OCI-LY7 (cell line): ENCODE measurements at regions not wholly inside any gene's neighbourhood (a gene's known extent, or its start where the extent isn't known, plus 50 kb on each side); places are given as distances from the start of the nearest gene placed in this dataset.

ENCODE experiments used
- BruUV-seq: library from RNA; stranded (reverse); fragments of 400-500 nt; replicated peaks from 2 replicates; lab custom pipeline; 2021; lab: Mats Ljungman, UMichigan
- CTCF ChIA-PET: fragments of 300-600 bp; sonication (Branson Sonifier 250); formaldehyde crosslinking; loops from one replicate; lab custom pipeline; 2022; ENCODE audit warnings: antibody characterized with exemption; ENCODE audit not compliant: unreplicated experiment; lab: Charles Lee
- POLR2A ChIA-PET: fragments of 300-600 bp; sonication (Branson Sonifier 250); formaldehyde crosslinking; loops from one replicate; lab custom pipeline; 2022; ENCODE audit warnings: antibody characterized with exemption; lab: Charles Lee
- DNase-seq: peaks from one replicate; pipeline ENCODE4 v3.0.0-alpha.2; 2015; ENCODE audit warnings: low spot score
- H2AFZ ChIP-seq: fragments of 200-600 bp; sonication (generic), shearing (Covaris generic); 2 replicates; pipeline ENCODE4 v1.6.1; 2014; ENCODE audit warnings: mild to moderate bottlenecking, antibody characterized with exemption, low read length, moderate library complexity
- H3K27ac ChIP-seq: fragments of 200-600 bp; sonication (generic); 2 replicates; pipeline ENCODE4 v1.5.1; 2014; ENCODE audit warnings: mixed run types, low read depth, mild to moderate bottlenecking, moderate library complexity, low read length, inconsistent platforms; ENCODE audit not compliant: poor library complexity, severe bottlenecking
- H3K36me3 ChIP-seq: fragments of 200-600 bp; sonication (generic); 2 replicates; pipeline ENCODE4 v1.6.1; 2014; ENCODE audit warnings: mild to moderate bottlenecking, antibody characterized with exemption, low read length, moderate library complexity, mixed read lengths; ENCODE audit not compliant: insufficient read depth
- H3K4me1 ChIP-seq: fragments of 200-600 bp; sonication (generic); 2 replicates; pipeline ENCODE4 v1.5.1; 2014; ENCODE audit warnings: mild to moderate bottlenecking, low read length; ENCODE audit not compliant: insufficient read depth, poor library complexity, severe bottlenecking
- H3K4me2 ChIP-seq: fragments of 200-600 bp; sonication (generic); 2 replicates; pipeline ENCODE4 v1.6.1; 2014; ENCODE audit warnings: mild to moderate bottlenecking, low read length
- H3K4me3 ChIP-seq: fragments of 200-600 bp; sonication (generic); 2 replicates; pipeline ENCODE4 v1.5.1; 2014; ENCODE audit warnings: mild to moderate bottlenecking, low read depth, low read length; ENCODE audit not compliant: poor library complexity, severe bottlenecking
- H3K79me2 ChIP-seq: fragments of 200-600 bp; sonication (generic); 2 replicates; pipeline ENCODE4 v1.6.1; 2016; ENCODE audit warnings: low read depth, mild to moderate bottlenecking, low read length, moderate library complexity, mixed read lengths; ENCODE audit not compliant: insufficient read depth
- H3K9me2 ChIP-seq: fragments of 200-600 bp; sonication (generic); 2 replicates; pipeline ENCODE4 v1.6.1; 2016; ENCODE audit warnings: mild to moderate bottlenecking, low read length, mixed read lengths; ENCODE audit not compliant: insufficient read depth
- H3K9me3 ChIP-seq: fragments of 200-600 bp; sonication (generic); 2 replicates; pipeline ENCODE4 v1.6.1; 2014; ENCODE audit warnings: mild to moderate bottlenecking, mixed run types, low read length, mixed read lengths
- H4K20me1 ChIP-seq: fragments of 200-600 bp; sonication (generic); 2 replicates; pipeline ENCODE4 v1.6.1; 2014; ENCODE audit warnings: mild to moderate bottlenecking, antibody characterized with exemption, low read length, moderate library complexity, mixed read lengths; ENCODE audit not compliant: insufficient read depth
- EZH2phosphoT487 ChIP-seq: fragments of 200-600 bp; sonication (generic); IDR thresholded peaks from 2 replicates; pipeline ENCODE4 v1.6.1; 2018; ENCODE audit warnings: low read depth, borderline replicate concordance, mild to moderate bottlenecking, mixed run types, antibody characterized with exemption, low read length, moderate library complexity, mixed read lengths
- intact Hi-C: fragments of 100-400 bp; cut with micrococcal nuclease; formaldehyde crosslinking; loops from one replicate; pipeline ENCODE4 v1.10.0; 2022; ENCODE audit not compliant: unreplicated experiment
- TF ChIP-seq, protein P1 (sequence below): fragments of 200-600 bp; sonication (generic); conservative IDR thresholded peaks from 2 replicates; pipeline ENCODE4 v1.5.1; 2014; ENCODE audit warnings: mild to moderate bottlenecking, antibody characterized with exemption, low read length, moderate library complexity, mixed read lengths

GRCh38 chrX:10922835-10923234 lies 188.3 kb upstream of the HCCS start:
- Histone ChIP-seq H3K4me1 (no peaks in the 10 kb centered on the region), H3K36me3 (no peaks in the 10 kb centered on the region), H3K9me2 (no peaks in the 10 kb centered on the region), H3K27ac (no peak overlapping the region), H2AFZ (no peak overlapping the region), H3K4me2 (no peak overlapping the region), H4K20me1 (no peaks in the 10 kb centered on the region), H3K9me3 (no peaks in the 10 kb centered on the region), H3K4me3 (no peak overlapping the region), H3K79me2 (no peaks in the 10 kb centered on the region)
- BruUV-seq, result no TSS peak
- ChIA-PET POLR2A (interaction anchor here (1.1 kb wide), 1 partner anchor 15 kb away, joined by 3 read pairs; no protein-coding TSS in a partner anchor), CTCF (no interaction called here)
- intact Hi-C loops, result no loop called here
- TF ChIP-seq, protein P1, sequence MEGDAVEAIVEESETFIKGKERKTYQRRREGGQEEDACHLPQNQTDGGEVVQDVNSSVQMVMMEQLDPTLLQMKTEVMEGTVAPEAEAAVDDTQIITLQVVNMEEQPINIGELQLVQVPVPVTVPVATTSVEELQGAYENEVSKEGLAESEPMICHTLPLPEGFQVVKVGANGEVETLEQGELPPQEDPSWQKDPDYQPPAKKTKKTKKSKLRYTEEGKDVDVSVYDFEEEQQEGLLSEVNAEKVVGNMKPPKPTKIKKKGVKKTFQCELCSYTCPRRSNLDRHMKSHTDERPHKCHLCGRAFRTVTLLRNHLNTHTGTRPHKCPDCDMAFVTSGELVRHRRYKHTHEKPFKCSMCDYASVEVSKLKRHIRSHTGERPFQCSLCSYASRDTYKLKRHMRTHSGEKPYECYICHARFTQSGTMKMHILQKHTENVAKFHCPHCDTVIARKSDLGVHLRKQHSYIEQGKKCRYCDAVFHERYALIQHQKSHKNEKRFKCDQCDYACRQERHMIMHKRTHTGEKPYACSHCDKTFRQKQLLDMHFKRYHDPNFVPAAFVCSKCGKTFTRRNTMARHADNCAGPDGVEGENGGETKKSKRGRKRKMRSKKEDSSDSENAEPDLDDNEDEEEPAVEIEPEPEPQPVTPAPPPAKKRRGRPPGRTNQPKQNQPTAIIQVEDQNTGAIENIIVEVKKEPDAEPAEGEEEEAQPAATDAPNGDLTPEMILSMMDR, result no peak
- no peak for TF ChIP-seq EZH2phosphoT487
- DNase-seq, result no peak

DNA sequence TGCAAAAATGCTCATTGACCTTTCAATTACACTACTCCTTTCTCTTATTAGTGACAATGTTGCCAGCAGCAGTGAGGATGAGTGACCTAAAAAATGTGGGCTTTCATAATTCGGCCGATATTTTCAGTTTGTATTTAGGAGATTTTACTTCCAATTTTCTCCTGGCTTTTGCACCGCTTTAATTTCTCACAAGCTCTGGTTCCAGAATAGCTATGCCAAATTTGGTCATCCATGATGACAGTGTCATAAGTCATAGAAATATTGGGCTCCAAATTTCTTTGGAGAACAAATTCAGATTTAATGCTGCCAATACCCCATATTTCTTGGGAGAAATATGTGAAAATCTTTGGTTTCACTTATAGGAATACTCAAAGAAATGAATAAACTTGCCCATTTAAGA lies 187.7 kb upstream of the HCCS start:
- TF ChIP-seq, protein P1, result no peak
- no peak for TF ChIP-seq EZH2phosphoT487
- CTCF ChIA-PET, result no interaction called here
- intact Hi-C loops, result no loop called here
- H3K27ac ChIP-seq, result no peak overlapping the region
- H3K9me2 ChIP-seq, result no peaks in the 10 kb centered on the region
- no peak overlapping the region for H2AFZ ChIP-seq
- no peaks in the 10 kb centered on the region for H3K9me3 ChIP-seq
- no peak overlapping the region for H3K4me2 ChIP-seq
- no peak for DNase-seq
- H3K4me1 ChIP-seq, result no peaks in the 10 kb centered on the region
- H3K79me2 ChIP-seq, result no peaks in the 10 kb centered on the region
- H3K4me3 ChIP-seq, result no peak overlapping the region
- BruUV-seq, result no TSS peak
- H3K36me3 ChIP-seq, result no peaks in the 10 kb centered on the region
- no peaks in the 10 kb centered on the region for H4K20me1 ChIP-seq
- POLR2A ChIA-PET, result interaction anchor here (1.1 kb wide), 1 partner anchor 14 kb away, joined by 3 read pairs; no protein-coding TSS in a partner anchor

DNA sequence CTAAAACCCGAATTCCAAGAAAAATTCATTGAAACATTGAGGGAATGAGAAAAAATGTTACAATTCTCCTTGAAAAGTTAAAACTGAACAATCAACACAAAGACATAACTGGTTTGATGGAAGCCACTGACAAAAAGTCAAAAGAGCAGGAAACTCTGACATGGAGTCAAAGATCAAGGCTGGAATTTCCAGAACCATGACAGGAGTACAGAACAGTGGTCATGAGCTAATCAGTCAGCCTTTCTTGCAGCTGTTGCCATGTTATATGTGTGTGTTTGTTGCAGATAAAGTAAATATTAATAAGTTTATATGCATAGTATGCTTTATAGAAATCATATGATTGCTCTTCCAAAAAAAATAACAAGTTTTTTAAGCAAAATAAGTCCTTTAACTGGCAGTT lies 184.7 kb upstream of the HCCS start:
- POLR2A ChIA-PET, result no interaction called here

More for the DNA sequence above, 184.7 kb upstream of the HCCS start:
- no peak for DNase-seq
- Histone ChIP-seq H3K27ac (no peak overlapping the region), H3K9me2 (no peaks in the 10 kb centered on the region), H3K4me1 (no peaks in the 10 kb centered on the region), H3K4me2 (no peak overlapping the region), H3K36me3 (no peaks in the 10 kb centered on the region), H3K4me3 (no peak overlapping the region), H4K20me1 (no peaks in the 10 kb centered on the region), H3K79me2 (no peaks in the 10 kb centered on the region), H3K9me3 (no peaks in the 10 kb centered on the region), H2AFZ (no peak overlapping the region)
- no peak for TF ChIP-seq EZH2phosphoT487
- TF ChIP-seq, protein P1, result no peak
- CTCF ChIA-PET, result no interaction called here
- BruUV-seq, result no TSS peak
- intact Hi-C loops, result no loop called here
